Esophagus squamous epithelium (tissue), 4 donors: ENCODE measurements at regions not wholly inside any gene's neighbourhood (a gene's known extent, or its start where the extent isn't known, plus 50 kb on each side); places are given as distances from the start of the nearest gene placed in this dataset.

Source experiments
- POLR2A ChIP-seq, 4 donors: fragments of 450-650 bp; IDR thresholded peaks; one replicate each; pipeline ENCODE4 v1.6.1; 2017; ENCODE audit warnings: antibody characterized with exemption in 4 of 4, mild to moderate bottlenecking in 4 of 4, moderate library complexity in 3 of 4
- TF ChIP-seq, protein P1 (sequence below), 6 experiments: fragments of 450-650 bp in 4 of 6; fragments of 200-600 bp in 2 of 6; sonication (generic) in 2 of 6; IDR thresholded peaks; one replicate each; pipeline ENCODE4 v1.5.1; 2016 to 2019; ENCODE audit warnings: antibody characterized with exemption in 6 of 6, mild to moderate bottlenecking in 4 of 6, moderate library complexity in 4 of 6

DNA sequence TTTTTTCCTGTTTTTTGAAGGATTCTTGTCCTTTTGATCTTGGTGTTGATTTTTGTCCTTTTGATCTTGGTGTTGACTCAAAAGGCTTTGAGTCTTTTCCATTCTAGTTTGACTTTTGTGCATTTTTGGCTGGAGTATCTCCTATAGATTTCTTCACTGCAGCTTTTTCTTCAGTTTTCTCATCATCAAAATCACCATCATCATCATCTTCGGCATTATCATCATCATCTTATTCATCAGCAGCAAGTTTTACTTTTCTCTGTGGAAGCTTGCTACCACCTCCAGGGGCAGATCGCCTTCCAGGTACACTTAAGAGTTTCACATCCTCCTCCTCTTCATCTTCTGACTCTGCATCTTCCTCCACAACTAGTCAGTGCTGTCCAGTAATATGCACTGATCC is 56.5 kb upstream of the MCHR2 start:
- TF ChIP-seq, protein P1, sequence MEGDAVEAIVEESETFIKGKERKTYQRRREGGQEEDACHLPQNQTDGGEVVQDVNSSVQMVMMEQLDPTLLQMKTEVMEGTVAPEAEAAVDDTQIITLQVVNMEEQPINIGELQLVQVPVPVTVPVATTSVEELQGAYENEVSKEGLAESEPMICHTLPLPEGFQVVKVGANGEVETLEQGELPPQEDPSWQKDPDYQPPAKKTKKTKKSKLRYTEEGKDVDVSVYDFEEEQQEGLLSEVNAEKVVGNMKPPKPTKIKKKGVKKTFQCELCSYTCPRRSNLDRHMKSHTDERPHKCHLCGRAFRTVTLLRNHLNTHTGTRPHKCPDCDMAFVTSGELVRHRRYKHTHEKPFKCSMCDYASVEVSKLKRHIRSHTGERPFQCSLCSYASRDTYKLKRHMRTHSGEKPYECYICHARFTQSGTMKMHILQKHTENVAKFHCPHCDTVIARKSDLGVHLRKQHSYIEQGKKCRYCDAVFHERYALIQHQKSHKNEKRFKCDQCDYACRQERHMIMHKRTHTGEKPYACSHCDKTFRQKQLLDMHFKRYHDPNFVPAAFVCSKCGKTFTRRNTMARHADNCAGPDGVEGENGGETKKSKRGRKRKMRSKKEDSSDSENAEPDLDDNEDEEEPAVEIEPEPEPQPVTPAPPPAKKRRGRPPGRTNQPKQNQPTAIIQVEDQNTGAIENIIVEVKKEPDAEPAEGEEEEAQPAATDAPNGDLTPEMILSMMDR (IDR thresholded peaks at IDR 0.05): no peak
- no peak for TF ChIP-seq POLR2A (IDR thresholded peaks at IDR 0.05)
